Uterus (tissue), 3 donors: ENCODE measurements at regions not wholly inside any gene's neighbourhood (a gene's known extent, or its start where the extent isn't known, plus 50 kb on each side); places are given as distances from the start of the nearest gene placed in this dataset.

ENCODE experiments used
- DNase-seq, 2 donors: peaks; one replicate each; pipeline ENCODE4 v3.0.0-alpha.2; 2019 to 2020
- H3K27ac ChIP-seq, 2 donors: fragments of 200-600 bp; sonication (generic); 1 replicate in 1 of 2; 2 replicates in 1 of 2; pipeline ENCODE4 v1.5.1; 2016 to 2018
- H3K27me3 ChIP-seq, 2 donors: fragments of 200-600 bp; sonication (generic); one replicate each; pipeline ENCODE4 v1.5.1; 2018 to 2019; ENCODE audit warnings: control low read depth in 1 of 2
- H3K36me3 ChIP-seq, 2 donors: fragments of 200-600 bp; sonication (generic); one replicate each; pipeline ENCODE4 v1.5.1; 2019; ENCODE audit warnings: control low read depth in 1 of 2
- H3K4me1 ChIP-seq, 2 donors: fragments of 200-600 bp; sonication (generic); one replicate each; pipeline ENCODE4 v1.5.1; 2018 to 2019; ENCODE audit warnings: control low read depth in 1 of 2
- H3K4me3 ChIP-seq, 2 donors: fragments of 200-600 bp; sonication (generic); 1 replicate in 1 of 2; 2 replicates in 1 of 2; pipeline ENCODE4 v1.5.1; 2018 to 2019; ENCODE audit warnings: mild to moderate bottlenecking in 1 of 2
- H3K9me3 ChIP-seq, 2 donors: fragments of 200-600 bp; sonication (generic); one replicate each; pipeline ENCODE4 v1.5.1; 2019; ENCODE audit warnings: control low read depth in 1 of 2
- CTCF ChIP-seq, 4 experiments: fragments of 200-600 bp in 2 of 4; fragments of 450-650 bp in 2 of 4; sonication (generic) in 2 of 4; IDR thresholded peaks; one replicate each; pipeline ENCODE4 v1.5.1; 2016 to 2019; ENCODE audit warnings: antibody characterized with exemption in 4 of 4, mild to moderate bottlenecking in 2 of 4, moderate library complexity in 1 of 4
- POLR2A ChIP-seq, 2 donors: fragments of 450-650 bp; IDR thresholded peaks; one replicate each; pipeline ENCODE4 v1.6.1; 2016; ENCODE audit warnings: antibody characterized with exemption in 2 of 2, mild to moderate bottlenecking in 1 of 2, moderate library complexity in 1 of 2
- intact Hi-C: fragments of 100-400 bp; cut with DNase I; formaldehyde crosslinking; loops from one replicate; pipeline ENCODE4 v1.15.1; 2023; ENCODE audit warnings: low total_unique reads
- donor health status: DM: yes; HTN: yes; CAD: no.

GRCh38 chrX:87376896-87377295, 140.7 kb upstream of the KLHL4 start:
- Histone ChIP-seq H3K9me3 (no peaks in the 10 kb centered on the region), H3K36me3 (no peaks in the 10 kb centered on the region), H3K27me3 (no peaks in the 10 kb centered on the region), H3K4me3 (no peak overlapping the region), H3K4me1 (no peaks in the 10 kb centered on the region), H3K27ac (no peak overlapping the region)
- intact Hi-C loops: no loop called here
- DNase-seq: no peak
- TF ChIP-seq POLR2A (IDR thresholded peaks at IDR 0.05): no peak
- no peak for TF ChIP-seq CTCF (IDR thresholded peaks at IDR 0.05)

- Histone ChIP-seq H3K27ac (no peak overlapping the region), H3K4me1 (no peaks in the 10 kb centered on the region), H3K27me3 (no peaks in the 10 kb centered on the region), H3K9me3 (no peaks in the 10 kb centered on the region), H3K4me3 (no peak overlapping the region), H3K36me3 (no peaks in the 10 kb centered on the region)
- DNase-seq: no peak
- no peak for TF ChIP-seq POLR2A (IDR thresholded peaks at IDR 0.05)
- TF ChIP-seq CTCF (IDR thresholded peaks at IDR 0.05): no peak
- intact Hi-C loops: no loop called here
These were observed 129.2 kb upstream of the KLHL4 start for GRCh38 chrX:87388381-87388780.

GRCh38 chrX:87391742-87392141, 125.9 kb upstream of the KLHL4 start:
- TF ChIP-seq POLR2A (IDR thresholded peaks at IDR 0.05) (no peak), CTCF (IDR thresholded peaks at IDR 0.05) (no peak)

DNA sequence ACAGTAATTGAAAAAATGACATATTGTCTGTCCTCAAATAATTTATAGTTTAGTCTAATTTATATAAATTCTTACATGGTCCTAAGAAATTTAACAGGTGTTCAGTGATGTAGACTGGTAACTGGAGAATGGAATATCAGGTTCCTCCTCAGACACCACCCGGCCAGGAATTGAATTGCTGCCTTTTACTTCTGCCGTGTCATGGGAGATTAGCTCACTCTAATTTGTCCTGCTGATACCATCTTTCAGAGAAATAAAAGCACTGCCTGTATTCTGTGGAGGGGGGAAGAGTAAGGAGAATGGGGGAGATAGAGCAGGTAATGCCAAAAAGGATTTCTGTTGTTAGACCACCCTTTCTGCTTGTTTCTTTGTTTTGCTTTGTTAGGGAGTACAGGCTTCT, 125.2 kb upstream of the KLHL4 start:
- Histone ChIP-seq H3K27ac (no peak overlapping the region), H3K4me1 (no peaks in the 10 kb centered on the region), H3K4me3 (no peak overlapping the region), H3K36me3 (no peaks in the 10 kb centered on the region), H3K9me3 (no peaks in the 10 kb centered on the region), H3K27me3 (no peaks in the 10 kb centered on the region)
- TF ChIP-seq POLR2A (IDR thresholded peaks at IDR 0.05): no peak
- intact Hi-C loops: no loop called here
- DNase-seq: no peak

More at GRCh38 chrX:87391742-87392141, 125.9 kb upstream of the KLHL4 start:
- no peaks in the 10 kb centered on the region for H3K4me1 ChIP-seq
- H3K9me3 ChIP-seq: no peaks in the 10 kb centered on the region
- no peaks in the 10 kb centered on the region for H3K27me3 ChIP-seq
- no peaks in the 10 kb centered on the region for H3K36me3 ChIP-seq
- no peak overlapping the region for H3K4me3 ChIP-seq
- H3K27ac ChIP-seq: no peak overlapping the region
- DNase-seq: no peak
- intact Hi-C loops: no loop called here

DNA sequence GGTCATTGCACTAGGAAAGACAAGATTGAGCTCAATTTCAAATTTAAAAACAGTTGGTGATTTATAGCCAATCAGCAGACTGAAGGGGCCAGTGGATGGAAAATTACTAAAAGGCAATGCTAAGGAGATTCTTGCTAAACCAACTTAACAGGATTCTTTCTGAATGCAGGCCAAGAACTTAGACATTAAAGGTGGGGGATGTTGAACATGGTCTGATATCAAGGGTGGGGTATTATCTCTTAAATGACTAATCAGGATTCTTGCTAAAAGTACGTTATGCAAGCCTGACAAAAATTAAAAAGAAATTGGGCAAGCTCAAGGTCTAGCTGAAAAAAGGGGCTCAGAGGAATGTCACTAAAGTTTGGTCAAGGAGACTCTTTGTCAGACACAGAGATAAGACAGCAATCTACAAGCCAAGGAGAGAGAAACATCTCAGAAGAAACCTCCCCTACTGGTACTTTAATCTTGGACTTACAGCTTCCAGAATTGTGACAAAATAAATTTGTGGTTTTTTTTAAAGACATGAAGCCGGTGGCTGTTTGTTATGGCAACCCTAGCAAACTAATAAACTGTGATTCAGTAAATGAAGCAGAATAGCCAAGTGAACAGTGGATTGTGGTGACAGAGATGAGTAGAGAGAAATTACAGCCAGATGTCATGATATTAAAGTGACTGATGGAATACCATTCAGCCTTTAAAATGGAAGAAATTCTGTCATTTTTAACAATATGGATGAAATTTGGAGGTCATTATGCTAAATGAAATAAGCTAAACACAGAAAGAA, 120.3 kb upstream of the KLHL4 start:
- intact Hi-C loops: no loop called here

More for the DNA sequence above, 120.3 kb upstream of the KLHL4 start:
- Histone ChIP-seq H3K27ac (no peak overlapping the region), H3K27me3 (no peaks in the 10 kb centered on the region), H3K9me3 (peaks cover 0 to 3% of the 10 kb centered on the region in 2 donors), H3K4me3 (no peak overlapping the region), H3K4me1 (no peaks in the 10 kb centered on the region), H3K36me3 (no peaks in the 10 kb centered on the region)
- DNase-seq: no peak
- no peak for TF ChIP-seq CTCF (IDR thresholded peaks at IDR 0.05)
- no peak for TF ChIP-seq POLR2A (IDR thresholded peaks at IDR 0.05)
